H1 (cell line): ENCODE measurements at regions not wholly inside any gene's neighbourhood (a gene's known extent, or its start where the extent isn't known, plus 50 kb on each side); places are given as distances from the start of the nearest gene placed in this dataset.

Experiments used
- BRCA1 ChIP-seq: IDR thresholded peaks from 2 replicates; pipeline ENCODE4 v1.6.1; 2012; ENCODE audit warnings: low read depth, low read length, improper control_type of control experiment
- CHD1 ChIP-seq: IDR thresholded peaks from 2 replicates; pipeline ENCODE4 v1.6.1; 2012; ENCODE audit warnings: low read depth, low read length, improper control_type of control experiment
- EP300 ChIP-seq, 2 experiments: IDR thresholded peaks; 1 replicate in 1 of 2; 2 replicates in 1 of 2; pipeline ENCODE4 v1.6.1; 2011 to 2012; ENCODE audit warnings: low read depth in 2 of 2, low read length in 2 of 2, mild to moderate bottlenecking in 2 of 2, borderline replicate concordance in 1 of 2, inconsistent platforms in 1 of 2, moderate library complexity in 1 of 2
- JUN ChIP-seq: IDR thresholded peaks from 2 replicates; pipeline ENCODE4 v1.6.1; 2011; ENCODE audit warnings: low read depth, mild to moderate bottlenecking, improper control_type of control experiment, low read length
- JUND ChIP-seq: IDR thresholded peaks from 2 replicates; pipeline ENCODE4 v1.6.1; 2011; ENCODE audit warnings: mild to moderate bottlenecking, improper control_type of control experiment, low read length
- NANOG ChIP-seq: IDR thresholded peaks from 2 replicates; pipeline ENCODE4 v1.6.1; 2011; ENCODE audit warnings: low read length, low read depth, mild to moderate bottlenecking, inconsistent platforms; ENCODE audit not compliant: insufficient read depth, poor library complexity, severe bottlenecking
- NRF1 ChIP-seq: IDR thresholded peaks from 2 replicates; pipeline ENCODE4 v1.6.1; 2011; ENCODE audit warnings: mild to moderate bottlenecking, low read depth, low read length, improper control_type of control experiment
- SRF ChIP-seq: IDR thresholded peaks from 2 replicates; pipeline ENCODE4 v1.6.1; 2011; ENCODE audit warnings: mild to moderate bottlenecking, low read depth, low read length, moderate library complexity
- TF ChIP-seq, protein P1 (sequence below): IDR thresholded peaks from 2 replicates; pipeline ENCODE4 v1.6.1; 2012; ENCODE audit warnings: low read length, inconsistent platforms

DNA sequence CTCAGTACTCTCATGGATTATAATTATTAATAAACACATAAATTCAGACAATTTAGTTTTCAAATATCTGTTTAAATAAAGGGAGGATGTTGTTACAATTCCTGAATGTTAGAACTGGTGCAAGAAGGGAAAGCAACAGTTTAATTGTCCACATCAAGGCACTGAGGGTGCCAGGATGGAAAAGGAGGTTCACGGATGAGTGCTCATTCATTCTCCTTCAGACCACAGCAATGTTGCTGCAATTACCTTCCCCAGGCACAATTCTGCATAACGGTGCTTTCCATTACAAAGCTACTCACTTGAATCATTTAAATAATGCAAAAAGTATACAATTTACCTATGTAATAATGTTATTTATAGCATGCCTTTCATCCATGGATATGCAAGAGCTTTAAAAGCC lies 52.3 kb upstream of the COG2 start (continued):
- TF ChIP-seq NRF1 (no peak), BRCA1 (no peak), SRF (no peak), CHD1 (no peak), JUND (no peak), JUN (no peak), NANOG (no peak), EP300 (IDR thresholded peaks at IDR 0.05; ENCODE audit: borderline replicate concordance in 1 of 2, low read depth in 2 of 2, low read length in 2 of 2) (no peak)
- TF ChIP-seq, protein P1, sequence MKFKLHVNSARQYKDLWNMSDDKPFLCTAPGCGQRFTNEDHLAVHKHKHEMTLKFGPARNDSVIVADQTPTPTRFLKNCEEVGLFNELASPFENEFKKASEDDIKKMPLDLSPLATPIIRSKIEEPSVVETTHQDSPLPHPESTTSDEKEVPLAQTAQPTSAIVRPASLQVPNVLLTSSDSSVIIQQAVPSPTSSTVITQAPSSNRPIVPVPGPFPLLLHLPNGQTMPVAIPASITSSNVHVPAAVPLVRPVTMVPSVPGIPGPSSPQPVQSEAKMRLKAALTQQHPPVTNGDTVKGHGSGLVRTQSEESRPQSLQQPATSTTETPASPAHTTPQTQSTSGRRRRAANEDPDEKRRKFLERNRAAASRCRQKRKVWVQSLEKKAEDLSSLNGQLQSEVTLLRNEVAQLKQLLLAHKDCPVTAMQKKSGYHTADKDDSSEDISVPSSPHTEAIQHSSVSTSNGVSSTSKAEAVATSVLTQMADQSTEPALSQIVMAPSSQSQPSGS, result no peak
- TF ChIP-seq, all 59 proteins: peak for 0
